ENCODE measurements at regions not wholly inside any gene's neighbourhood (a gene's known extent, or its start where the extent isn't known, plus 50 kb on each side); places are given as distances from the start of the nearest gene placed in this dataset.

DNA sequence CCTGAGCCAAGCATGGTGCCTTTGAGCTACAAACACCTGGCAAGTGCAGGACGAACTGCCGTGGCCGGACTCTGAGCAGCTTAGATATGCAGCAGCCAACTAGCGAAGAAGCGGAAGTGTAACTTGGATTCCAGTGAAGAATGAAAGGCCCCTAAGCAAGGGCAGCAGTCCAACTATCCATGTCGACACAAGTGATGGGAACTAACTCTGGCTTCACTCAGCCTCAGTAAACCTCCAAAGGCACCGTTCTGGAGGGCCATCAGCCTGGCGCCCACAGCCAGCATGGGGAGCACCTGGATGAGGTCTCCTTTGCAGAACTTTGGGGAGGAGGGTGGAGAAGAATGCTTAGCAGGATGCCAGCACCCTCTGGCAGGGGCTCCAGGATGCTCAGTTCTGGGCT, 78.4 kb upstream of the MLN start:
- H3K4me3 Mint-ChIP-seq: no peak overlapping the region
- H3K4ac ChIP-seq (ENCODE audit: low read depth, low read length): no peak overlapping the region
- no peak overlapping the region for H4K91ac ChIP-seq (ENCODE audit: insufficient read length, low read depth, low read length)
- no peak overlapping the region for H2BK12ac ChIP-seq (ENCODE audit: insufficient read length, low read depth, low read length)
- H3K4me1 ChIP-seq (ENCODE audit: insufficient read depth, low read length): no peaks in the 10 kb centered on the region; the same call in 1 of the 2 replicates
- no peak overlapping the region for H2BK15ac ChIP-seq (ENCODE audit: low read depth, low read length)
- H4K20me1 ChIP-seq (ENCODE audit: control insufficient read depth, insufficient read depth, insufficient read length): no peaks in the 10 kb centered on the region
- no peaks in the 10 kb centered on the region for H3K79me2 ChIP-seq (ENCODE audit: insufficient read depth, low read length)
- H3K27ac Mint-ChIP-seq: no peak overlapping the region
- DNase-seq: no peak
- H3K9me3 Mint-ChIP-seq: no peaks in the 10 kb centered on the region; a peak in 2 of 5 replicates
- TF ChIP-seq, protein P1, sequence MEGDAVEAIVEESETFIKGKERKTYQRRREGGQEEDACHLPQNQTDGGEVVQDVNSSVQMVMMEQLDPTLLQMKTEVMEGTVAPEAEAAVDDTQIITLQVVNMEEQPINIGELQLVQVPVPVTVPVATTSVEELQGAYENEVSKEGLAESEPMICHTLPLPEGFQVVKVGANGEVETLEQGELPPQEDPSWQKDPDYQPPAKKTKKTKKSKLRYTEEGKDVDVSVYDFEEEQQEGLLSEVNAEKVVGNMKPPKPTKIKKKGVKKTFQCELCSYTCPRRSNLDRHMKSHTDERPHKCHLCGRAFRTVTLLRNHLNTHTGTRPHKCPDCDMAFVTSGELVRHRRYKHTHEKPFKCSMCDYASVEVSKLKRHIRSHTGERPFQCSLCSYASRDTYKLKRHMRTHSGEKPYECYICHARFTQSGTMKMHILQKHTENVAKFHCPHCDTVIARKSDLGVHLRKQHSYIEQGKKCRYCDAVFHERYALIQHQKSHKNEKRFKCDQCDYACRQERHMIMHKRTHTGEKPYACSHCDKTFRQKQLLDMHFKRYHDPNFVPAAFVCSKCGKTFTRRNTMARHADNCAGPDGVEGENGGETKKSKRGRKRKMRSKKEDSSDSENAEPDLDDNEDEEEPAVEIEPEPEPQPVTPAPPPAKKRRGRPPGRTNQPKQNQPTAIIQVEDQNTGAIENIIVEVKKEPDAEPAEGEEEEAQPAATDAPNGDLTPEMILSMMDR (conservative IDR thresholded peaks at IDR 0.05): no peak
- H2BK5ac ChIP-seq (ENCODE audit: insufficient read length, low read length): no peak overlapping the region
- H3K27me3 ChIP-seq (ENCODE audit: insufficient read depth, low read length): no peaks in the 10 kb centered on the region
- H3K23me2 ChIP-seq (ENCODE audit: insufficient read length, low read depth, low read length, poor library complexity, severe bottlenecking): no peaks in the 10 kb centered on the region
- peaks cover 33 to 38% of the 10 kb centered on the region in 2 experiments for H3K4me1 Mint-ChIP-seq
- H2AFZ ChIP-seq (ENCODE audit: low read length): no peak overlapping the region
- no peaks in the 10 kb centered on the region for H3K9me3 ChIP-seq (ENCODE audit: control insufficient read depth, low read depth, low read length)
- H3K27me3 Mint-ChIP-seq (ENCODE audit: low read depth): peaks cover 31% of the 10 kb centered on the region
- no peak overlapping the region for H3K18ac ChIP-seq (ENCODE audit: insufficient read length, low read depth, low read length)
- no peak overlapping the region for H3K9ac ChIP-seq (ENCODE audit: extremely low read depth, insufficient read length, low read length)
- no peak overlapping the region for H2BK120ac ChIP-seq (ENCODE audit: low read depth, low read length, poor library complexity, severe bottlenecking)
- no peak overlapping the region for H3K56ac ChIP-seq (ENCODE audit: insufficient read length, low read depth, low read length)
- no peak overlapping the region for H2AK5ac ChIP-seq (ENCODE audit: insufficient read length, low read length)
- no peaks in the 10 kb centered on the region for H3K79me1 ChIP-seq (ENCODE audit: insufficient read depth, low read depth, low read length, poor library complexity, severe bottlenecking)
- H3K36me3 Mint-ChIP-seq (ENCODE audit: insufficient read depth in 1 of 3, low read depth in 3 of 3): no peaks in the 10 kb centered on the region
- no peak overlapping the region for H4K5ac ChIP-seq (ENCODE audit: insufficient read length, low read depth, low read length)
- no peak overlapping the region for H4K8ac ChIP-seq (replicated peaks; ENCODE audit: insufficient read length, low read depth, low read length)
- no peak overlapping the region for H3K14ac ChIP-seq (ENCODE audit: insufficient read depth, low read length)
- no peak overlapping the region for H3K27ac ChIP-seq (ENCODE audit: insufficient read length, low read depth, low read length)
- no CpG with 5 or more reads among the region's 8 CpGs for WGBS (ENCODE audit: extremely low coverage, insufficient read length, low lambda C conversion rate)
- no peak overlapping the region for H2BK20ac ChIP-seq (ENCODE audit: low read depth, low read length, poor library complexity, severe bottlenecking)
- no peak overlapping the region for H3T11ph ChIP-seq (ENCODE audit: low read length)
- no peak overlapping the region for H3K4me2 ChIP-seq (ENCODE audit: insufficient read depth, insufficient read length, low read length)
- H3K23ac ChIP-seq (ENCODE audit: insufficient read length, low read depth, low read length): no peak overlapping the region

Data from H9 (cell line).